T-helper 1 cell (primary cell): ENCODE measurements at regions not wholly inside any gene's neighbourhood (a gene's known extent, or its start where the extent isn't known, plus 50 kb on each side); places are given as distances from the start of the nearest gene placed in this dataset.
"Not testable (repeated sequence)": the region's sequence is repeated elsewhere in the genome, so short reads cannot be mapped to it uniquely, and the experiment has no call there.

Experiments
- DNase-seq, 5 donors: peaks; one replicate each; pipeline ENCODE4 v3.0.0-alpha.2; 2012 to 2020

GRCh38 chr3:4158329-4158728 is 144.8 kb upstream of the SETMAR start:
- DNase-seq: no peak

- no peak for DNase-seq
Measured at GRCh38 chr3:4162096-4162495, 141.1 kb upstream of the SETMAR start.

- no peak for DNase-seq
Measured at GRCh38 chr3:4163011-4163410, 140.2 kb upstream of the SETMAR start.

- DNase-seq: no peak
Measured at GRCh38 chr3:4166540-4166939, 136.6 kb upstream of the SETMAR start.

- not testable (repeated sequence) for DNase-seq
Measured at GRCh38 chr3:4167230-4167629, 135.9 kb upstream of the SETMAR start.

GRCh38 chr3:4174791-4175190 is 128.4 kb upstream of the SETMAR start:
- DNase-seq: no peak

GRCh38 chr3:4191971-4192370 is 111.2 kb upstream of the SETMAR start:
- no peak for DNase-seq

GRCh38 chr3:4195006-4195405 is 108.2 kb upstream of the SETMAR start:
- no peak for DNase-seq

- no peak for DNase-seq
Measured at GRCh38 chr3:4196506-4197147, 106.5 kb upstream of the SETMAR start.

GRCh38 chr3:4197670-4198069 is 105.5 kb upstream of the SETMAR start:
- no peak for DNase-seq

- DNase-seq: no peak
Measured at GRCh38 chr3:4198491-4198890, 104.7 kb upstream of the SETMAR start.

GRCh38 chr3:4204776-4205175 is 98.4 kb upstream of the SETMAR start:
- DNase-seq: not testable (repeated sequence)

- peak in 1 of 5 donors; percentile 21 for DNase-seq
Measured at GRCh38 chr3:4207672-4208071, 95.5 kb upstream of the SETMAR start.

GRCh38 chr3:4208556-4208955 is 94.6 kb upstream of the SETMAR start:
- DNase-seq: no peak

GRCh38 chr3:4211610-4212009 is 91.6 kb upstream of the SETMAR start:
- no peak for DNase-seq

- DNase-seq: not testable (repeated sequence)
Measured at GRCh38 chr3:4213420-4213819, 89.7 kb upstream of the SETMAR start.

- not testable (repeated sequence) for DNase-seq
Measured at GRCh38 chr3:4216974-4217373, 86.2 kb upstream of the SETMAR start.

GRCh38 chr3:4218456-4219226 is 84.5 kb upstream of the SETMAR start:
- DNase-seq: no peak

- no peak for DNase-seq
Measured at GRCh38 chr3:4219227-4219568, 84.0 kb upstream of the SETMAR start.

GRCh38 chr3:4220065-4220464 is 83.1 kb upstream of the SETMAR start:
- no peak for DNase-seq

- DNase-seq: no peak
Measured at GRCh38 chr3:4222574-4223175, 80.5 kb upstream of the SETMAR start.

- no peak for DNase-seq
Measured at GRCh38 chr3:4223777-4224176, 79.4 kb upstream of the SETMAR start.

- no peak for DNase-seq
Measured at GRCh38 chr3:4224331-4224730, 78.8 kb upstream of the SETMAR start.

GRCh38 chr3:4225005-4225471 is 78.1 kb upstream of the SETMAR start:
- no peak for DNase-seq
